ENCODE measurements at regions not wholly inside any gene's neighbourhood (a gene's known extent, or its start where the extent isn't known, plus 50 kb on each side); places are given as distances from the start of the nearest gene placed in this dataset.

GRCh38 chr15:69530991-69531664 is 78.5 kb downstream of the RPLP1 start:
- DNase-seq = no peak

GRCh38 chr15:69531665-69532027 is 79.0 kb downstream of the RPLP1 start:
- no peak for DNase-seq

GRCh38 chr15:69532066-69532465 is 79.4 kb downstream of the RPLP1 start:
- no peak for DNase-seq

- no peak for DNase-seq
Measured at GRCh38 chr15:69532856-69533255, 80.2 kb downstream of the RPLP1 start.

- DNase-seq = no peak
Measured at GRCh38 chr15:69533522-69533921, 80.9 kb downstream of the RPLP1 start.

GRCh38 chr15:69535101-69535638 is 82.6 kb downstream of the RPLP1 start:
- no peak for DNase-seq

GRCh38 chr15:69535998-69536397 is 83.4 kb downstream of the RPLP1 start:
- no peak for DNase-seq

- no peak for DNase-seq
Measured at GRCh38 chr15:69536726-69537512, 84.3 kb downstream of the RPLP1 start.

GRCh38 chr15:69537901-69538300 is 85.3 kb downstream of the RPLP1 start:
- DNase-seq = no peak

GRCh38 chr15:69538379-69538778 is 85.8 kb downstream of the RPLP1 start:
- no peak for DNase-seq

- no peak for DNase-seq
Measured at GRCh38 chr15:69539345-69539744, 86.7 kb downstream of the RPLP1 start.

GRCh38 chr15:69540622-69541021 is 88.0 kb downstream of the RPLP1 start:
- DNase-seq = no peak

GRCh38 chr15:69542028-69542427 is 89.4 kb downstream of the RPLP1 start:
- DNase-seq = no peak

- DNase-seq = no peak
Measured at GRCh38 chr15:69543681-69544364, 91.2 kb downstream of the RPLP1 start.

- DNase-seq = no peak
Measured at GRCh38 chr15:69544365-69545113, 91.9 kb downstream of the RPLP1 start.

- no peak for DNase-seq
Measured at GRCh38 chr15:69546182-69546581, 93.6 kb downstream of the RPLP1 start.

GRCh38 chr15:69548395-69549180 is 96.0 kb downstream of the RPLP1 start:
- DNase-seq = no peak

- no peak for DNase-seq
Measured at GRCh38 chr15:69551391-69552056, 98.9 kb downstream of the RPLP1 start.

GRCh38 chr15:69552057-69552815 is 99.6 kb downstream of the RPLP1 start:
- no peak for DNase-seq

GRCh38 chr15:69553686-69554085 is 101.1 kb downstream of the RPLP1 start:
- DNase-seq = no peak

All from GF-D8 (cell line).